Activated T-helper 1 cell treated with anti-CD3 and anti-CD28 coated beads, Interleukin-12 subunit alpha, Interleukin-12 subunit beta, Interleukin-2, Interleukin-4 antibody, amounts not matched to agents 30 ng/mL and 10 ng/mL and 1 ng/mL, durations not matched to agents 14 hours and 24 hours and 36 hours (primary cell): ENCODE measurements at regions not wholly inside any gene's neighbourhood (a gene's known extent, or its start where the extent isn't known, plus 50 kb on each side); places are given as distances from the start of the nearest gene placed in this dataset.
"Not testable (repeated sequence)": the region's sequence is repeated elsewhere in the genome, so short reads cannot be mapped to it uniquely, and the experiment has no call there.

ENCODE experiments used
- DNase-seq: peaks from one replicate; pipeline ENCODE4 v3.0.0; 2021; ENCODE audit warnings: low spot score
- H3K27ac Mint-ChIP-seq: one replicate; pipeline ENCODE4 v1.8.0; 2021; ENCODE audit warnings: mild to moderate bottlenecking, mixed read lengths
- H3K27me3 Mint-ChIP-seq: one replicate; pipeline ENCODE4 v1.8.0; 2022; ENCODE audit warnings: mild to moderate bottlenecking, moderate library complexity, mixed read lengths; ENCODE audit not compliant: insufficient read depth
- H3K36me3 Mint-ChIP-seq: one replicate; pipeline ENCODE4 v1.8.0; 2021; ENCODE audit warnings: low read depth, mixed read lengths
- H3K4me1 Mint-ChIP-seq: one replicate; pipeline ENCODE4 v1.8.0; 2021; ENCODE audit warnings: low read depth, mixed read lengths
- H3K4me3 Mint-ChIP-seq: one replicate; pipeline ENCODE4 v1.8.0; 2021; ENCODE audit warnings: mild to moderate bottlenecking, moderate library complexity, mixed read lengths
- H3K9me3 Mint-ChIP-seq: one replicate; pipeline ENCODE4 v1.8.0; 2021; ENCODE audit warnings: mixed read lengths
- intact Hi-C: fragments of 100-400 bp; cut with micrococcal nuclease; formaldehyde crosslinking; loops from one replicate; pipeline ENCODE4 v1.15.1; 2024

GRCh38 chr1:209105701-209106100 lies 477.8 kb upstream of the CAMK1G start:
- peaks cover 2% of the 10 kb centered on the region for H3K27me3 Mint-ChIP-seq
- H3K27ac Mint-ChIP-seq: no peak overlapping the region
- intact Hi-C loops: no loop called here
- H3K9me3 Mint-ChIP-seq: no peaks in the 10 kb centered on the region
- H3K4me1 Mint-ChIP-seq: no peaks in the 10 kb centered on the region
- no peaks in the 10 kb centered on the region for H3K36me3 Mint-ChIP-seq
- no peak for DNase-seq
- H3K4me3 Mint-ChIP-seq: no peak overlapping the region

DNA sequence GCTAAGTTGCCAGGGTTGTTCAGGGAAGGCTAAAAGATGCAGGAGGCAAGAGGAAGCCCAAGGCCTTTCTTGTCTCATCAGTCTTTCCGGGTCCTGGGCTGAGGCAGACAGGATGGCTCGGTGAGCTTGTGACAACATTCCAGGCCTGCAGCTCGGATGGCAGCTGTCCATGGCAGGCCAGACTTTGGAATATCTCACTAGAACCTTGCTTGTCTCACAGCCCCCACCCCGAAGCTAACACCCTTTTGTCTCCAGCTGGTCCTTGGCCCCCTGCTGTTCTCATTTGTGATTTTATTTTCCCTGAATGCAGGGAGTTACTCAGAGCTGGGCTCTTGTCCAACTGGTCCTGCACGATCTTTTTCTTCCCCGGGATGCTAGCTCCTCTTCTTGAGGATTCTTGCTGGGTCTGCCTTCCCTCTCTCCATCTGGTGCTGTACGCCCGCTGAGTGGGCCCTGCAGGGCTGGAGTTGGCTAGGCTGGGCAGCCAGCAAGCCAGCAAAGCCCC lies 477.2 kb upstream of the CAMK1G start:
- intact Hi-C loops: no loop called here
- Mint-ChIP-seq H3K4me1 (no peaks in the 10 kb centered on the region), H3K9me3 (no peaks in the 10 kb centered on the region), H3K27me3 (peaks cover 2% of the 10 kb centered on the region), H3K36me3 (no peaks in the 10 kb centered on the region), H3K4me3 (no peak overlapping the region), H3K27ac (no peak overlapping the region)
- no peak for DNase-seq

GRCh38 chr1:209106861-209107260 lies 476.7 kb upstream of the CAMK1G start:
- intact Hi-C loops: no loop called here
- DNase-seq: no peak
- H3K9me3 Mint-ChIP-seq: no peaks in the 10 kb centered on the region
- H3K4me1 Mint-ChIP-seq: no peaks in the 10 kb centered on the region
- H3K4me3 Mint-ChIP-seq: no peak overlapping the region
- H3K27me3 Mint-ChIP-seq: peaks cover 2% of the 10 kb centered on the region
- no peak overlapping the region for H3K27ac Mint-ChIP-seq
- no peaks in the 10 kb centered on the region for H3K36me3 Mint-ChIP-seq

DNA sequence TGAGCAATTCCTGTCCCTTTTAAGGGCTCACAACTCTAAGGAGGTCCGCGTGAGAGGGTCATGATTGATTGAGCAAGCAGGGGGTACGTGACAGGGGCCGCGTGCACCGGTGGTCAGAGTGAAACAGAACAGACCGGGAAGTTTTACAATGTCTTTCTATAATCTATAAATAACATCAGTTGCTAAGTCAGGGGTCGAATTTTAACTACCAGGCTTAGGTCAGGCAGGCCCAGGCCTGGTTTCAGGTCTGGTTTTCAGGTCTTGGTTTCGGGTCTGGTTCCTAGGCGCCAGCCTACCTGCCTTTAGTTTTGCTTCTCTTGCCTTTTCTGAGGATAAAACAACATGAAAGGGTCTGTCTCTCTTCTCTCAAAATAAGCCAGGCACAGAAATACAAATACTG lies 476.0 kb upstream of the CAMK1G start:
- Mint-ChIP-seq H3K36me3 (no peaks in the 10 kb centered on the region), H3K4me3 (no peak overlapping the region), H3K4me1 (no peaks in the 10 kb centered on the region), H3K9me3 (no peaks in the 10 kb centered on the region), H3K27me3 (no peaks in the 10 kb centered on the region), H3K27ac (no peak overlapping the region)
- no peak for DNase-seq
- intact Hi-C loops: no loop called here

- Mint-ChIP-seq H3K27me3 (peaks cover 2% of the 10 kb centered on the region), H3K27ac (no peak overlapping the region), H3K36me3 (no peaks in the 10 kb centered on the region), H3K9me3 (no peaks in the 10 kb centered on the region), H3K4me1 (no peaks in the 10 kb centered on the region), H3K4me3 (no peak overlapping the region)
- no peak for DNase-seq
- intact Hi-C loops: no loop called here
Observed at GRCh38 chr1:209109001-209109785, 474.3 kb upstream of the CAMK1G start.

DNA sequence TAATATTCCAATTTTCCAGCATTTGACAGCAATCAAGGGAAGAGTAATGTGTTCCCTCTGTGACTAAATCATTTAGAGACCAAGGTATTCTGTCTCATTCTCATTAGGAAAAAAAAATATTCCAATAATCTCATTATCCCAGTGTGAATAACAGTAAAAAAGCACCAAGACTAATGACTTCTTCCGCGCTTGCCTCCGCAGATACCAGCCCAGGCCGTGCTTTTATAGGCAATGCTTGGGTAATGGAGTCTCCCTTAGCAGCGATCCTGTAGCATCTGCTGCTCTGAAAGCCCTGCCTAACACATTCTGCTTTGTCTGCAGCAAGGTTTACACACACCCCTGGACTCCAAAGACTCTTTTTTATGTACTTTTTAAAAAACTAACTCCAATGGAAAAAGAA lies 470.0 kb upstream of the CAMK1G start:
- no peaks in the 10 kb centered on the region for H3K36me3 Mint-ChIP-seq
- H3K4me3 Mint-ChIP-seq: no peak overlapping the region
- no peaks in the 10 kb centered on the region for H3K4me1 Mint-ChIP-seq
- no peak for DNase-seq
- no peak overlapping the region for H3K27ac Mint-ChIP-seq
- H3K27me3 Mint-ChIP-seq: peaks cover 5% of the 10 kb centered on the region
- H3K9me3 Mint-ChIP-seq: no peaks in the 10 kb centered on the region
- intact Hi-C loops: no loop called here

DNA sequence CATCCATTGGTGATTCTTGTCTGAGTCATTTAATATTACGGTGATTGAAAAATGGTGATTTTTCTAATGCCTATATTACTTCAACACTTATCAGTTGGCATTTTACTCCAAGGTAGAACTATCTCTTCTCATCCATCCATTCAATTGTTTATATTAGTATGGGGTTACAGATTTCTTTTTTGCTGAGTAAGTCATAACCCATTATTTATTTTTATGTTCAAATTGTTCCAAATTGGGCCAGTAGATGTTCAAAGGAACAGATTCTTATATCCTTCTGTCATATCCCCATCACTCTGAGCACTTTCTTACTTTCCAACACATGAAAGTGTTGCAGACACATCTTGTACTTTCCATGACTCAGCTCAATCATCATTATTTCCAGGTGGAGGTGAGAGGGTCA lies 466.8 kb upstream of the CAMK1G start:
- DNase-seq: no peak
- no peak overlapping the region for H3K4me3 Mint-ChIP-seq
- no peaks in the 10 kb centered on the region for H3K9me3 Mint-ChIP-seq
- H3K4me1 Mint-ChIP-seq: no peaks in the 10 kb centered on the region
- no peak overlapping the region for H3K27ac Mint-ChIP-seq
- peaks cover 5% of the 10 kb centered on the region for H3K27me3 Mint-ChIP-seq
- H3K36me3 Mint-ChIP-seq: no peaks in the 10 kb centered on the region
- intact Hi-C loops: no loop called here

GRCh38 chr1:209123601-209124000 lies 459.9 kb upstream of the CAMK1G start:
- Mint-ChIP-seq H3K4me3 (no peak overlapping the region), H3K27me3 (no peaks in the 10 kb centered on the region), H3K36me3 (no peaks in the 10 kb centered on the region), H3K4me1 (no peaks in the 10 kb centered on the region), H3K27ac (no peak overlapping the region), H3K9me3 (no peaks in the 10 kb centered on the region)
- DNase-seq: no peak
- intact Hi-C loops: no loop called here

- H3K36me3 Mint-ChIP-seq, intact Hi-C loops, H3K9me3 Mint-ChIP-seq, H3K27me3 Mint-ChIP-seq, DNase-seq, H3K4me1 Mint-ChIP-seq, H3K27ac Mint-ChIP-seq, H3K4me3 Mint-ChIP-seq: not testable (repeated sequence)
Observed at GRCh38 chr1:209129091-209129490, 454.4 kb upstream of the CAMK1G start.

DNA sequence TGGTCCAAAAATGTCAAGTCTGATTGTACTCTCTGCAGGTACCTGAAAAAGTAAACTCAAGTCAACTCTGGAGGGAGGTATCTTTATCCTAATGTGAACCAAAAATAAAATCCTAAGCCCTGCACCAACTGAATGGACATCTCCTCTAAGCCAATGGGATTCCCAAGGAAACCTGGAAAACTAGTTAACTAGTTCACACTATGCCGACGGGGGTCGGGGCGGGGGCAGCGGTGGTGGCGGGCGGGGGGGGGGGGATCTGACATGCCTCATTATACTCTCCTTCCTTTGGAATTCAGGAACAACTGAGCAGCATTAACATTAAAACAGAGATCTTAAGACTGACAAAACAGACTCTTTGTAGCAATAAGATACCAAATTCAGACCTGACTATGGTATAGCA lies 452.6 kb upstream of the CAMK1G start:
- H3K4me3 Mint-ChIP-seq: no peak overlapping the region
- intact Hi-C loops: no loop called here
- no peak overlapping the region for H3K27ac Mint-ChIP-seq
- no peaks in the 10 kb centered on the region for H3K36me3 Mint-ChIP-seq
- H3K4me1 Mint-ChIP-seq: no peaks in the 10 kb centered on the region
- H3K27me3 Mint-ChIP-seq: no peaks in the 10 kb centered on the region
- DNase-seq: no peak
- no peaks in the 10 kb centered on the region for H3K9me3 Mint-ChIP-seq

GRCh38 chr1:209132736-209133467 lies 450.6 kb upstream of the CAMK1G start:
- Mint-ChIP-seq H3K4me1 (no peaks in the 10 kb centered on the region), H3K36me3 (no peaks in the 10 kb centered on the region), H3K27me3 (no peaks in the 10 kb centered on the region), H3K9me3 (no peaks in the 10 kb centered on the region), H3K4me3 (no peak overlapping the region), H3K27ac (no peak overlapping the region)
- intact Hi-C loops: no loop called here
- no peak for DNase-seq

DNA sequence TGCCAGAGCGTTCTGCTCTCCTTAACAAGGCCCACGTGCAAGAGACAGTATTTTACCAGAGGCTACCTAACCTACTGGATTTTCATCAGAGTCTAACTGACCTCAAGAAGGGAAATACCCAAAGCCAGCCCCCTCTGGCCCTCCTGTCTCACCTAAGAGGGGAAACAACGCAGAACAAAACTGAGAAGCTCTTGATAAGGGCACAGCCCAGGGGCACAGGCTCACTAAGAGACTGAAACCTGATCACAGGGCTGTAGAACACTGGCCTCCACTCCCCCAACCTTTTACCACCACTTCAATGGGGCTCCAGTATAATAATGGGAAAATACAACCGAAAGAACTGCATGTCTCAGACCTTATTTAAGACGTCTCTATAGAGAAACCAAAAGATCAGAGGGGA lies 449.5 kb upstream of the CAMK1G start:
- Mint-ChIP-seq H3K36me3 (no peaks in the 10 kb centered on the region), H3K27ac (no peak overlapping the region), H3K4me3 (no peak overlapping the region), H3K9me3 (no peaks in the 10 kb centered on the region), H3K27me3 (no peaks in the 10 kb centered on the region), H3K4me1 (no peaks in the 10 kb centered on the region)
- no peak for DNase-seq
- intact Hi-C loops: no loop called here

DNA sequence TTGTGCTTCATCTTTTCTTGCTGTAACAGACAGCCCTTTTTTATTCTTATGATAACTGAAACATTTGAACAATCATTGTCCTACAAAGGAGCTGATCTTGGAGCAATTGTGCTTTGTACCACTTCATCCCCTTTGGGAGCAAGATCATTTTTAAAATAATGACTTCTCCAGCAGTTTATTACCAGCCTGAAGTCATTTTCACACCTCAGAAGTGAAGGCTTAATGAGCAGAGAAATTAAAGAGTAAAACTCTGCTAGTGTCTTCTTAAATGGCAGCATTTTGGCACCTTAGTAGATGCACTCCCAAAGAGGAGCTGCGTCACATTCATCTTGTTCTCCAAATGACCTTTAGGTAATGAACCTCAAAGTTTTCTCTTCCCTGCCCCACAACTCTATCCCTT lies 439.6 kb upstream of the CAMK1G start:
- Mint-ChIP-seq H3K27me3 (no peaks in the 10 kb centered on the region), H3K9me3 (no peaks in the 10 kb centered on the region), H3K4me1 (no peaks in the 10 kb centered on the region), H3K36me3 (no peaks in the 10 kb centered on the region), H3K27ac (no peak overlapping the region), H3K4me3 (no peak overlapping the region)
- intact Hi-C loops: no loop called here
- no peak for DNase-seq
